Liver (tissue), 8 donors: ENCODE measurements at regions not wholly inside any gene's neighbourhood (a gene's known extent, or its start where the extent isn't known, plus 50 kb on each side); places are given as distances from the start of the nearest gene placed in this dataset.

ENCODE experiments used
- DNase-seq: peaks from one replicate; pipeline ENCODE4 v3.0.0-alpha.2; 2017; ENCODE audit warnings: low spot score
- H3K27ac ChIP-seq, 2 donors: one replicate each; pipeline ENCODE4 v1.7.0; 2013; ENCODE audit warnings: inconsistent platforms in 2 of 2, low read length in 2 of 2, control low read depth in 1 of 2, low read depth in 1 of 2, mild to moderate bottlenecking in 1 of 2
- H3K27me3 ChIP-seq, 4 donors: one replicate each; pipeline versions ENCODE4 v1.6.1 to v1.7.0; 2013; ENCODE audit warnings: low read length in 3 of 4, inconsistent platforms in 1 of 4, mild to moderate bottlenecking in 1 of 4, moderate library complexity in 1 of 4; ENCODE audit not compliant: control insufficient read depth in 4 of 4, insufficient read depth in 4 of 4
- H3K36me3 ChIP-seq, 4 donors: one replicate each; pipeline versions ENCODE4 v1.6.1 to v1.7.0; 2013; ENCODE audit warnings: low read length in 3 of 4, mild to moderate bottlenecking in 3 of 4, low read depth in 1 of 4, moderate library complexity in 1 of 4; ENCODE audit not compliant: control insufficient read depth in 4 of 4, insufficient read depth in 3 of 4
- H3K4me1 ChIP-seq, 4 donors: one replicate each; pipeline versions ENCODE4 v1.6.1 to v1.7.0; 2013; ENCODE audit warnings: low read length in 3 of 4, mild to moderate bottlenecking in 3 of 4, moderate library complexity in 1 of 4; ENCODE audit not compliant: control insufficient read depth in 4 of 4, insufficient read depth in 4 of 4
- H3K4me3 ChIP-seq, 3 donors: one replicate each; pipeline versions ENCODE4 v1.6.1 to v1.7.0; 2013; ENCODE audit warnings: low read length in 3 of 3, control low read depth in 1 of 3, low read depth in 1 of 3, mild to moderate bottlenecking in 1 of 3
- H3K9ac ChIP-seq, 2 donors: one replicate each; pipeline ENCODE4 v1.7.0; 2013; ENCODE audit warnings: low read length in 2 of 2, mild to moderate bottlenecking in 2 of 2, moderate library complexity in 2 of 2, control low read depth in 1 of 2, low read depth in 1 of 2
- H3K9me3 ChIP-seq, 4 donors: one replicate each; pipeline versions ENCODE4 v1.6.1 to v1.7.0; 2013; ENCODE audit warnings: low read length in 3 of 4; ENCODE audit not compliant: control insufficient read depth in 4 of 4
- EGR1 ChIP-seq, 2 donors: IDR thresholded peaks; 2 replicates each; pipeline ENCODE4 v1.6.1; 2016 to 2018; ENCODE audit warnings: antibody characterized with exemption in 2 of 2, low read depth in 2 of 2
- FOXA1 ChIP-seq: IDR thresholded peaks from 2 replicates; pipeline ENCODE4 v1.6.1; 2016; ENCODE audit warnings: antibody characterized with exemption
- FOXA2 ChIP-seq: IDR thresholded peaks from 2 replicates; pipeline ENCODE4 v1.6.1; 2016; ENCODE audit warnings: antibody characterized with exemption
- GABPA ChIP-seq, 2 donors: IDR thresholded peaks in 1 of 2; conservative IDR thresholded peaks in 1 of 2; 2 replicates each; pipeline ENCODE4 v1.6.1; 2016; ENCODE audit warnings: antibody characterized with exemption in 2 of 2, mild to moderate bottlenecking in 1 of 2, moderate library complexity in 1 of 2
- HNF4A ChIP-seq, 2 donors: conservative IDR thresholded peaks; 2 replicates each; pipeline ENCODE4 v1.6.1; 2016; ENCODE audit warnings: antibody characterized with exemption in 2 of 2, mild to moderate bottlenecking in 2 of 2
- HNF4G ChIP-seq: IDR thresholded peaks from 2 replicates; pipeline ENCODE4 v1.6.1; 2016; ENCODE audit warnings: antibody characterized with exemption
- JUND ChIP-seq, 2 donors: IDR thresholded peaks; 2 replicates each; pipeline ENCODE4 v1.6.1; 2016; ENCODE audit warnings: antibody characterized with exemption in 2 of 2
- NR2F2 ChIP-seq: IDR thresholded peaks from 2 replicates; pipeline ENCODE4 v1.6.1; 2016; ENCODE audit warnings: antibody characterized with exemption
- RAD21 ChIP-seq, 2 donors: IDR thresholded peaks; 2 replicates each; pipeline ENCODE4 v1.6.1; 2016; ENCODE audit warnings: antibody characterized with exemption in 2 of 2, mild to moderate bottlenecking in 2 of 2
- RXRA ChIP-seq, 2 donors: IDR thresholded peaks; 2 replicates each; pipeline ENCODE4 v1.6.1; 2017 to 2018; ENCODE audit warnings: antibody characterized with exemption in 2 of 2, mild to moderate bottlenecking in 1 of 2
- SP1 ChIP-seq: IDR thresholded peaks from 2 replicates; pipeline ENCODE4 v1.6.1; 2018; ENCODE audit warnings: antibody characterized with exemption, mild to moderate bottlenecking
- TAF1 ChIP-seq: conservative IDR thresholded peaks from 2 replicates; pipeline ENCODE4 v1.6.1; 2016; ENCODE audit warnings: antibody characterized with exemption, mild to moderate bottlenecking
- YY1 ChIP-seq: IDR thresholded peaks from 2 replicates; pipeline ENCODE4 v1.6.1; 2016; ENCODE audit warnings: antibody characterized with exemption, mild to moderate bottlenecking
- WGBS: extraction: QIAGEN DNeasy Blood & Tissue Kit; methylation state at CpG from one replicate; pipeline ENCODE4 v1.1.7; 2013; 5-methylcytosine and 5-hydroxymethylcytosine counted together
- TF ChIP-seq, protein P1 (sequence below): IDR thresholded peaks from 2 replicates; pipeline ENCODE4 v1.6.1; 2016; ENCODE audit warnings: antibody characterized with exemption
- TF ChIP-seq, protein P2 (sequence below): IDR thresholded peaks from 2 replicates; pipeline ENCODE4 v1.6.1; 2016; ENCODE audit warnings: antibody characterized with exemption
- TF ChIP-seq, protein P3 (sequence below): IDR thresholded peaks from 2 replicates; pipeline ENCODE4 v1.6.1; 2016; ENCODE audit warnings: antibody characterized with exemption, mild to moderate bottlenecking
- TF ChIP-seq, protein P4 (sequence below): IDR thresholded peaks from 2 replicates; pipeline ENCODE4 v1.6.1; 2016; ENCODE audit warnings: antibody characterized with exemption
- TF ChIP-seq, protein P5 (sequence below): fragments of 150-350 bp; IDR thresholded peaks from 2 replicates; pipeline ENCODE4 v1.5.1; 2017; ENCODE audit warnings: improper control_type of control experiment, low read depth, low read length; ENCODE audit not compliant: missing input control
- donor health status: healthy.
- donor health status: healthy.
- donor health status: healthy.
- donor health status: healthy.
- donor health status: healthy.

DNA sequence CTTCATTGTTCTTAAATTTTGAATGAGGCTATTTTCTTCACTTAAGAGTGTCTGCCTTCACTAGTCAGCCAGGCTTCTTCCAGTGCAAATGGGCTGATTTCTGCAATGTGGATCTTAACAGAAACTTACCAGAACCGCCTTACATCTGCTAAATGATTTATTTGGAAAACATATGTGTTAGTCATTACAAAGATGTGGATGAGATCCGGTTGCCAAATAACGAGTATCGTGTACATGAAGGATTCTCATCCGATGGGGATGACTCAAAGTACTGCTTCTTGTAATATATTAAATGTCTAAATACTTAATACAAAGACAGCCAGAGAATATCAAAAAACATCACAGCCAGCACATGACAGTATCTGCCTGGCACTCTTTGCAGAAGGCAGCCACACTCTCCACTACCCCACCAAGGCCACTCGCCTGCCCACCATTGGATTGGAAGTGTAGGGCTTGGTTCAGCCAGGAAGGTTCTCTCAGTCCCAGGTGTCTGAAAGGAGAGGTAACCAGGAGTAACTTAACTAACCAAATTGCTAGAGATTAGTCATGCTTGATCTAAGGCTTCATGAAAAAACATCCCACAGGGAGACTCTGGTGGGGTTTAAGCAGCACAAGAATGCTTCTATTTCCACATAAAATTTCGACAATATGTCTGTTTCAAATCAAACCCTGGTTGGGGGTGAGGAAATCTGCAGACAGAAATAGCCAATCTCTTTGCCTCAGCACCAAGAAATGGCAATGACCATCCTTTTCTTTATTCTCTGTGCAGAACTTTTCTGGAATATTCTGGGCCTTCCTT is 174.8 kb downstream of the GADD45G start:
- DNase-seq = no peak
- WGBS = 94% methylated on average over 7 of the region's 7 CpGs
- Histone ChIP-seq H3K4me3 (no peak overlapping the region), H3K27ac (no peak overlapping the region), H3K27me3 (no peaks in the 10 kb centered on the region), H3K4me1 (peaks cover 0 to 13% (median 7%) of the 10 kb centered on the region in 4 donors), H3K9me3 (no peaks in the 10 kb centered on the region), H3K9ac (no peak overlapping the region), H3K36me3 (no peaks in the 10 kb centered on the region)
- no peak for TF ChIP-seq SP1
- no peak for TF ChIP-seq HNF4G
- no peak for TF ChIP-seq TAF1
- TF ChIP-seq NR2F2 = no peak
- no peak for TF ChIP-seq EGR1 (IDR thresholded peaks at IDR 0.05; ENCODE audit: low read depth in 2 of 2)
- TF ChIP-seq, protein P1, sequence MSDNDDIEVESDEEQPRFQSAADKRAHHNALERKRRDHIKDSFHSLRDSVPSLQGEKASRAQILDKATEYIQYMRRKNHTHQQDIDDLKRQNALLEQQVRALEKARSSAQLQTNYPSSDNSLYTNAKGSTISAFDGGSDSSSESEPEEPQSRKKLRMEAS = no peak
- no peak for TF ChIP-seq YY1
- no peak for TF ChIP-seq RXRA (IDR thresholded peaks at IDR 0.05)
- TF ChIP-seq FOXA2 = no peak
- TF ChIP-seq, protein P2, sequence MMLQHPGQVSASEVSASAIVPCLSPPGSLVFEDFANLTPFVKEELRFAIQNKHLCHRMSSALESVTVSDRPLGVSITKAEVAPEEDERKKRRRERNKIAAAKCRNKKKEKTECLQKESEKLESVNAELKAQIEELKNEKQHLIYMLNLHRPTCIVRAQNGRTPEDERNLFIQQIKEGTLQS = no peak
- no peak for TF ChIP-seq RAD21 (IDR thresholded peaks at IDR 0.05)
- TF ChIP-seq, protein P3, sequence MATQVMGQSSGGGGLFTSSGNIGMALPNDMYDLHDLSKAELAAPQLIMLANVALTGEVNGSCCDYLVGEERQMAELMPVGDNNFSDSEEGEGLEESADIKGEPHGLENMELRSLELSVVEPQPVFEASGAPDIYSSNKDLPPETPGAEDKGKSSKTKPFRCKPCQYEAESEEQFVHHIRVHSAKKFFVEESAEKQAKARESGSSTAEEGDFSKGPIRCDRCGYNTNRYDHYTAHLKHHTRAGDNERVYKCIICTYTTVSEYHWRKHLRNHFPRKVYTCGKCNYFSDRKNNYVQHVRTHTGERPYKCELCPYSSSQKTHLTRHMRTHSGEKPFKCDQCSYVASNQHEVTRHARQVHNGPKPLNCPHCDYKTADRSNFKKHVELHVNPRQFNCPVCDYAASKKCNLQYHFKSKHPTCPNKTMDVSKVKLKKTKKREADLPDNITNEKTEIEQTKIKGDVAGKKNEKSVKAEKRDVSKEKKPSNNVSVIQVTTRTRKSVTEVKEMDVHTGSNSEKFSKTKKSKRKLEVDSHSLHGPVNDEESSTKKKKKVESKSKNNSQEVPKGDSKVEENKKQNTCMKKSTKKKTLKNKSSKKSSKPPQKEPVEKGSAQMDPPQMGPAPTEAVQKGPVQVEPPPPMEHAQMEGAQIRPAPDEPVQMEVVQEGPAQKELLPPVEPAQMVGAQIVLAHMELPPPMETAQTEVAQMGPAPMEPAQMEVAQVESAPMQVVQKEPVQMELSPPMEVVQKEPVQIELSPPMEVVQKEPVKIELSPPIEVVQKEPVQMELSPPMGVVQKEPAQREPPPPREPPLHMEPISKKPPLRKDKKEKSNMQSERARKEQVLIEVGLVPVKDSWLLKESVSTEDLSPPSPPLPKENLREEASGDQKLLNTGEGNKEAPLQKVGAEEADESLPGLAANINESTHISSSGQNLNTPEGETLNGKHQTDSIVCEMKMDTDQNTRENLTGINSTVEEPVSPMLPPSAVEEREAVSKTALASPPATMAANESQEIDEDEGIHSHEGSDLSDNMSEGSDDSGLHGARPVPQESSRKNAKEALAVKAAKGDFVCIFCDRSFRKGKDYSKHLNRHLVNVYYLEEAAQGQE = no peak
- no peak for TF ChIP-seq JUND (IDR thresholded peaks at IDR 0.05)
- TF ChIP-seq GABPA (IDR thresholded peaks at IDR 0.05 in 1 of 2, conservative IDR thresholded peaks at IDR 0.05 in 1 of 2) = no peak
- TF ChIP-seq, protein P4, sequence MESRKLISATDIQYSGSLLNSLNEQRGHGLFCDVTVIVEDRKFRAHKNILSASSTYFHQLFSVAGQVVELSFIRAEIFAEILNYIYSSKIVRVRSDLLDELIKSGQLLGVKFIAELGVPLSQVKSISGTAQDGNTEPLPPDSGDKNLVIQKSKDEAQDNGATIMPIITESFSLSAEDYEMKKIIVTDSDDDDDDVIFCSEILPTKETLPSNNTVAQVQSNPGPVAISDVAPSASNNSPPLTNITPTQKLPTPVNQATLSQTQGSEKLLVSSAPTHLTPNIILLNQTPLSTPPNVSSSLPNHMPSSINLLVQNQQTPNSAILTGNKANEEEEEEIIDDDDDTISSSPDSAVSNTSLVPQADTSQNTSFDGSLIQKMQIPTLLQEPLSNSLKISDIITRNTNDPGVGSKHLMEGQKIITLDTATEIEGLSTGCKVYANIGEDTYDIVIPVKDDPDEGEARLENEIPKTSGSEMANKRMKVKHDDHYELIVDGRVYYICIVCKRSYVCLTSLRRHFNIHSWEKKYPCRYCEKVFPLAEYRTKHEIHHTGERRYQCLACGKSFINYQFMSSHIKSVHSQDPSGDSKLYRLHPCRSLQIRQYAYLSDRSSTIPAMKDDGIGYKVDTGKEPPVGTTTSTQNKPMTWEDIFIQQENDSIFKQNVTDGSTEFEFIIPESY = no peak
- TF ChIP-seq, protein P5, sequence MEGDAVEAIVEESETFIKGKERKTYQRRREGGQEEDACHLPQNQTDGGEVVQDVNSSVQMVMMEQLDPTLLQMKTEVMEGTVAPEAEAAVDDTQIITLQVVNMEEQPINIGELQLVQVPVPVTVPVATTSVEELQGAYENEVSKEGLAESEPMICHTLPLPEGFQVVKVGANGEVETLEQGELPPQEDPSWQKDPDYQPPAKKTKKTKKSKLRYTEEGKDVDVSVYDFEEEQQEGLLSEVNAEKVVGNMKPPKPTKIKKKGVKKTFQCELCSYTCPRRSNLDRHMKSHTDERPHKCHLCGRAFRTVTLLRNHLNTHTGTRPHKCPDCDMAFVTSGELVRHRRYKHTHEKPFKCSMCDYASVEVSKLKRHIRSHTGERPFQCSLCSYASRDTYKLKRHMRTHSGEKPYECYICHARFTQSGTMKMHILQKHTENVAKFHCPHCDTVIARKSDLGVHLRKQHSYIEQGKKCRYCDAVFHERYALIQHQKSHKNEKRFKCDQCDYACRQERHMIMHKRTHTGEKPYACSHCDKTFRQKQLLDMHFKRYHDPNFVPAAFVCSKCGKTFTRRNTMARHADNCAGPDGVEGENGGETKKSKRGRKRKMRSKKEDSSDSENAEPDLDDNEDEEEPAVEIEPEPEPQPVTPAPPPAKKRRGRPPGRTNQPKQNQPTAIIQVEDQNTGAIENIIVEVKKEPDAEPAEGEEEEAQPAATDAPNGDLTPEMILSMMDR = no peak
- TF ChIP-seq HNF4A (conservative IDR thresholded peaks at IDR 0.05) = no peak
- no peak for TF ChIP-seq FOXA1
